ENCODE measurements at regions not wholly inside any gene's neighbourhood (a gene's known extent, or its start where the extent isn't known, plus 50 kb on each side); places are given as distances from the start of the nearest gene placed in this dataset.

- TF ChIP-seq TAF1 (IDR thresholded peaks at IDR 0.05; ENCODE audit: low read depth, low read length) (no peak), POLR2AphosphoS5 (IDR thresholded peaks at IDR 0.05; ENCODE audit: low read depth, low read length) (no peak), POLR2A (IDR thresholded peaks at IDR 0.05; ENCODE audit: low read depth, low read length) (no peak), POU2F2 (IDR thresholded peaks at IDR 0.05; ENCODE audit: low read depth, low read length) (no peak)
These were observed 1086.9 kb downstream of the XPNPEP1 start for GRCh38 chr10:108836362-108836761.
